ENCODE measurements at regions not wholly inside any gene's neighbourhood (a gene's known extent, or its start where the extent isn't known, plus 50 kb on each side); places are given as distances from the start of the nearest gene placed in this dataset.

GRCh38 chr1:147825586-147825985 is 65.2 kb upstream of the GJA5 start:
- 78 to 85% methylated on average over 1 of the region's 1 CpG for WGBS, 2 donors
- intact Hi-C loops (cut with DNase I) = no loop called here

DNA sequence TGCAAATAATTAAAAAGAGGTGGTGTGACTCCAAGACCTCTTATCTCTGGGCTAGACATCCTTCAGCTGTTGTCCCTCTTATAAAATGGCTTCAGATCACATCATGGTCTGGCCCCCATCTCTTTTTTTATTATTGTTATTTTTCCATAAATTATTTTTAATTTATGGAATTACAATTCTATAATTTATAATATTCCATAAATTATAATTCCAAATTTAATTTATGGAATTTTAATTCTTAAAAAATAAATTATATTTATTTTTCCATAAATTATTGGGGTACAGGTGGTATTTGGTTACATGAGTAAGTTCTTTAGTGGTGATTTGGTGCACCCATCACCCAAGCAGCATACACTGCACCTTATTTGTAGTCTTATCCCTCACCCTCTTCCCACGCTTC is 65.9 kb upstream of the GJA5 start:
- Histone ChIP-seq H3K4me3 (ENCODE audit: low read length in 2 of 2) (no peak overlapping the region), H3K27me3 (ENCODE audit: control insufficient read depth in 1 of 2, insufficient read depth in 2 of 2, low read length in 1 of 2) (no peaks in the 10 kb centered on the region), H3K27ac (ENCODE audit: low read depth in 1 of 2, low read length in 2 of 2) (no peak overlapping the region), H3K36me3 (ENCODE audit: control insufficient read depth in 1 of 2, insufficient read depth in 2 of 2, low read length in 1 of 2) (no peaks in the 10 kb centered on the region), H3K4me1 (ENCODE audit: control insufficient read depth in 1 of 2, insufficient read depth in 2 of 2, low read length in 2 of 2) (no peaks in the 10 kb centered on the region), H3K9me3 (ENCODE audit: control insufficient read depth, low read length) (no peaks in the 10 kb centered on the region)
- intact Hi-C loops (cut with DNase I) = no loop called here
- WGBS, 2 donors = 100% methylated on average over 1 of the region's 1 CpG
- ATAC-seq (ENCODE audit: low FRiP score) (no peak), DNase-seq (no peak)

More at GRCh38 chr1:147825586-147825985, 65.2 kb upstream of the GJA5 start:
- DNase-seq = no peak
- Histone ChIP-seq H3K36me3 (ENCODE audit: control insufficient read depth in 1 of 2, insufficient read depth in 2 of 2, low read length in 1 of 2) (no peaks in the 10 kb centered on the region), H3K27me3 (ENCODE audit: control insufficient read depth in 1 of 2, insufficient read depth in 2 of 2, low read length in 1 of 2) (no peaks in the 10 kb centered on the region), H3K27ac (ENCODE audit: low read depth in 1 of 2, low read length in 2 of 2) (no peak overlapping the region), H3K4me1 (ENCODE audit: control insufficient read depth in 1 of 2, insufficient read depth in 2 of 2, low read length in 2 of 2) (no peaks in the 10 kb centered on the region), H3K9me3 (ENCODE audit: control insufficient read depth, low read length) (no peaks in the 10 kb centered on the region), H3K4me3 (ENCODE audit: low read length in 2 of 2) (no peak overlapping the region)
- no peak for ATAC-seq (ENCODE audit: low FRiP score)

- H3K36me3 ChIP-seq (ENCODE audit: control insufficient read depth in 1 of 2, insufficient read depth in 2 of 2, low read length in 1 of 2) = no peaks in the 10 kb centered on the region
- H3K9me3 ChIP-seq (ENCODE audit: control insufficient read depth, low read length) = no peaks in the 10 kb centered on the region
- DNase-seq = no peak
- 93 to 97% methylated on average over 3 of the region's 3 CpGs for WGBS, 2 donors
- no peaks in the 10 kb centered on the region for H3K4me1 ChIP-seq (ENCODE audit: control insufficient read depth in 1 of 2, insufficient read depth in 2 of 2, low read length in 2 of 2)
- no peak overlapping the region for H3K4me3 ChIP-seq (ENCODE audit: low read length in 2 of 2)
- ATAC-seq (ENCODE audit: low FRiP score) = no peak
- H3K27ac ChIP-seq (ENCODE audit: low read depth in 1 of 2, low read length in 2 of 2) = no peak overlapping the region
- no peaks in the 10 kb centered on the region for H3K27me3 ChIP-seq (ENCODE audit: control insufficient read depth in 1 of 2, insufficient read depth in 2 of 2, low read length in 1 of 2)
- intact Hi-C loops (cut with DNase I) = loop anchor here in 1 of 2 donors (2.0 kb wide), 1 partner anchor 21 kb away; no protein-coding TSS in a partner anchor
Observed at GRCh38 chr1:147833231-147833860, 69.2 kb upstream of the GJA8 start.

GRCh38 chr1:147834181-147834580 is 68.4 kb upstream of the GJA8 start:
- WGBS, 2 donors = 80 to 82% methylated on average over 4 of the region's 4 CpGs
- Histone ChIP-seq H3K27ac (ENCODE audit: low read depth in 1 of 2, low read length in 2 of 2) (no peak overlapping the region), H3K36me3 (ENCODE audit: control insufficient read depth in 1 of 2, insufficient read depth in 2 of 2, low read length in 1 of 2) (no peaks in the 10 kb centered on the region), H3K9me3 (ENCODE audit: control insufficient read depth, low read length) (no peaks in the 10 kb centered on the region), H3K4me1 (ENCODE audit: control insufficient read depth in 1 of 2, insufficient read depth in 2 of 2, low read length in 2 of 2) (no peaks in the 10 kb centered on the region), H3K27me3 (ENCODE audit: control insufficient read depth in 1 of 2, insufficient read depth in 2 of 2, low read length in 1 of 2) (no peaks in the 10 kb centered on the region), H3K4me3 (ENCODE audit: low read length in 2 of 2) (no peak overlapping the region)
- no peak for DNase-seq
- no peak for ATAC-seq (ENCODE audit: low FRiP score)
- intact Hi-C loops (cut with DNase I) = no loop called here

- ATAC-seq (ENCODE audit: low FRiP score) (no peak), DNase-seq (no peak)
- no peaks in the 10 kb centered on the region for H3K27me3 ChIP-seq (ENCODE audit: control insufficient read depth in 1 of 2, insufficient read depth in 2 of 2, low read length in 1 of 2)
- H3K36me3 ChIP-seq (ENCODE audit: control insufficient read depth in 1 of 2, insufficient read depth in 2 of 2, low read length in 1 of 2) = no peaks in the 10 kb centered on the region
- no peak overlapping the region for H3K4me3 ChIP-seq (ENCODE audit: low read length in 2 of 2)
- no peak overlapping the region for H3K27ac ChIP-seq (ENCODE audit: low read depth in 1 of 2, low read length in 2 of 2)
- H3K9me3 ChIP-seq (ENCODE audit: control insufficient read depth, low read length) = no peaks in the 10 kb centered on the region
- intact Hi-C loops (cut with DNase I) = no loop called here
- H3K4me1 ChIP-seq (ENCODE audit: control insufficient read depth in 1 of 2, insufficient read depth in 2 of 2, low read length in 2 of 2) = no peaks in the 10 kb centered on the region
Observed at GRCh38 chr1:147834810-147835209, 67.8 kb upstream of the GJA8 start.

DNA sequence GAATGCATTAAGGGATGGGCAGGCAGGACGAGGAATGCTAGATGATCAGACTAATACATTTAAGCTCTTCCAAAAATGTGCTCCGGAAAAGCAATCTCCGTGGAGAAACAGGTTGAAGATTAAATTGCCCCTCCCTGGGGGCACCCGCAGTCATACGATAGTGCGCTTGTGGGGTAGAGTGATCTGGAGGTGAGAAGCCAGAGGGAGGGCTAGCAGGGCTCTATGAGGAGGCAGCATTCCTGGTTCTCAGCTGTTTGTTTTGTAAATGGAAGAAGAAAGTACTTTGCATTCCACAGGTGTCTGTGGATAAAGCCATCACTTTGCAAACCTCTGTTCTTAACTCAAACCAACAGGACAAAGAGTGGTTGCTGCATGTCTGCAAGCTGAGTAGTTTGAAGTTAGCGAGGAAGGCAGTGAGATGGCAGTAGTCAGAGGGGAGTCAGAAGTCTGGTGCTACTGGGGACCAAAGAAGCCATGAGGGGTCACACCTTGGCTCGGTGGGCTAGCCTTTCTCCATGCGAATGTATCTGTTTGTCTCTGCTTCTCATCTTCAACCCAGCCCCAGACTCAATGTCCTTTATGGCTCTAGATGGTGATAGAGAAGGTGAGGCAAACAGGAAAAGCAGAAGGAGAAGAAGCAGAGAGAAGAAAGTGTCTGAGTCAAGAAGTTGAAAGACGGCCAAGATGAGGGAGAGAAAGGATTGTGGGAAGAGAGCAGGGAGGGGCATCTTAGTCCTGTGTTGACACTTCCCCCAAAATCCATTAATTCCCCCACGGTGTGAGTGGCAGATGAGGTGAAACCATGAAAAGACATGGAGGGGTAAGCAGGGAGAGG is 65.2 kb upstream of the GJA8 start:
- no peaks in the 10 kb centered on the region for H3K9me3 ChIP-seq (ENCODE audit: control insufficient read depth, low read length)
- H3K4me1 ChIP-seq (ENCODE audit: control insufficient read depth in 1 of 2, insufficient read depth in 2 of 2, low read length in 2 of 2) = no peaks in the 10 kb centered on the region
- intact Hi-C loops (cut with DNase I) = no loop called here
- ATAC-seq (ENCODE audit: low FRiP score) = no peak
- 60 to 70% methylated on average over 11 of the region's 11 CpGs for WGBS, 2 donors
- H3K4me3 ChIP-seq (ENCODE audit: low read length in 2 of 2) = no peak overlapping the region
- no peaks in the 10 kb centered on the region for H3K36me3 ChIP-seq (ENCODE audit: control insufficient read depth in 1 of 2, insufficient read depth in 2 of 2, low read length in 1 of 2)
- H3K27ac ChIP-seq (ENCODE audit: low read depth in 1 of 2, low read length in 2 of 2) = no peak overlapping the region
- H3K27me3 ChIP-seq (ENCODE audit: control insufficient read depth in 1 of 2, insufficient read depth in 2 of 2, low read length in 1 of 2) = no peaks in the 10 kb centered on the region
- no peak for DNase-seq

DNA sequence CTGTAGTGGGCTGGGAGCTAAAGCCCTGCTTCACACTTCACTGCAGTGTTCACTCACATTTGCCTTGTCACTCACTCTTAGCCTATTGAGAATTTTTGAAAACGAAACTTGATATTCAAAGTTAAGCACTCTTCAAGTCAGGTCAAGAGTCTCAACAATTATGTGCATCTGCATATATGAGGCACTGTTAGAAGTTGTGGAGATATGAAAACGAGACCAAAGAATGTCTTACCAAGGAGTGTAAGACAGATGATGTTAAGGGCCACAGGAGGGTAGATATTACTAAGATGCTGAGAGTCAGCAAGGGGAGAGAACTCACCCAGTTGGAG is 64.7 kb upstream of the GJA8 start:
- DNase-seq = no peak
- WGBS, 2 donors = 57 to 67% methylated on average over 2 of the region's 2 CpGs
- ATAC-seq (ENCODE audit: low FRiP score) = no peak
- Histone ChIP-seq H3K27ac (ENCODE audit: low read depth in 1 of 2, low read length in 2 of 2) (no peak overlapping the region), H3K36me3 (ENCODE audit: control insufficient read depth in 1 of 2, insufficient read depth in 2 of 2, low read length in 1 of 2) (no peaks in the 10 kb centered on the region), H3K9me3 (ENCODE audit: control insufficient read depth, low read length) (no peaks in the 10 kb centered on the region), H3K4me3 (ENCODE audit: low read length in 2 of 2) (no peak overlapping the region), H3K4me1 (ENCODE audit: control insufficient read depth in 1 of 2, insufficient read depth in 2 of 2, low read length in 2 of 2) (no peaks in the 10 kb centered on the region), H3K27me3 (ENCODE audit: control insufficient read depth in 1 of 2, insufficient read depth in 2 of 2, low read length in 1 of 2) (no peaks in the 10 kb centered on the region)
- intact Hi-C loops (cut with DNase I) = no loop called here

DNA sequence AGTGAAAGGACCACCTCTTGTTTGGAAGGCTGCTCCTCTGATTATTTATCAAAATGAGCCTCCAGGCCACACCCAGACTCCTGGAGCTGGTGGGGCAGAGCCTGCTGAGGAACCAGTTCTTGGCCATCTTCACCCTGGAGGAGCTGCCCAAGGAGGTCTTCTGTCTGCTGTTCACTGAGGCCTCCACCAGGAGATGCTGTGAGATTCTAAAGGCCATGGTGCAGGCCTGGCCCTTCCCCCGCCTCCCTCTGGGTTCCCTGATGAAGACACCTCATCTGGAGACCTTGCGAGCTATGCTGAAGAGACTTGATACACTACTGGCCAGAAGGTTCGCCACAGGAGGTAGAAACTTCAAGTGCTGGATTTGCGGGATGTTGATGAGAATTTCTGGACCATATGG is 61.7 kb upstream of the GJA8 start:
- Histone ChIP-seq H3K27me3 (ENCODE audit: control insufficient read depth in 1 of 2, insufficient read depth in 2 of 2, low read length in 1 of 2) (no peaks in the 10 kb centered on the region), H3K27ac (ENCODE audit: low read depth in 1 of 2, low read length in 2 of 2) (no peak overlapping the region), H3K4me1 (ENCODE audit: control insufficient read depth in 1 of 2, insufficient read depth in 2 of 2, low read length in 2 of 2) (no peaks in the 10 kb centered on the region), H3K9me3 (ENCODE audit: control insufficient read depth, low read length) (no peaks in the 10 kb centered on the region), H3K36me3 (ENCODE audit: control insufficient read depth in 1 of 2, insufficient read depth in 2 of 2, low read length in 1 of 2) (no peaks in the 10 kb centered on the region), H3K4me3 (ENCODE audit: low read length in 2 of 2) (no peak overlapping the region)
- ATAC-seq (ENCODE audit: low FRiP score) (no peak), DNase-seq (no peak)
- WGBS, 2 donors = 96 to 98% methylated on average over 4 of the region's 4 CpGs
- intact Hi-C loops (cut with DNase I) = no loop called here

- H3K27ac ChIP-seq (ENCODE audit: low read depth in 1 of 2, low read length in 2 of 2) = no peak overlapping the region
- H3K9me3 ChIP-seq (ENCODE audit: control insufficient read depth, low read length) = no peaks in the 10 kb centered on the region
- WGBS, 2 donors = 90 to 91% methylated on average over 8 of the region's 8 CpGs
- no peak for ATAC-seq (ENCODE audit: low FRiP score)
- intact Hi-C loops (cut with DNase I) = no loop called here
- no peak overlapping the region for H3K4me3 ChIP-seq (ENCODE audit: low read length in 2 of 2)
- DNase-seq = no peak
- no peaks in the 10 kb centered on the region for H3K36me3 ChIP-seq (ENCODE audit: control insufficient read depth in 1 of 2, insufficient read depth in 2 of 2, low read length in 1 of 2)
- no peaks in the 10 kb centered on the region for H3K27me3 ChIP-seq (ENCODE audit: control insufficient read depth in 1 of 2, insufficient read depth in 2 of 2, low read length in 1 of 2)
- no peaks in the 10 kb centered on the region for H3K4me1 ChIP-seq (ENCODE audit: control insufficient read depth in 1 of 2, insufficient read depth in 2 of 2, low read length in 2 of 2)
Observed at GRCh38 chr1:147842578-147842977, 60.0 kb upstream of the GJA8 start.

Data from aorta (tissue), 5 donors.